Astrocyte of the spinal cord (primary cell): ENCODE measurements at regions not wholly inside any gene's neighbourhood (a gene's known extent, or its start where the extent isn't known, plus 50 kb on each side); places are given as distances from the start of the nearest gene placed in this dataset.

Experiments used
- DNase-seq: peaks from one replicate; pipeline ENCODE4 v3.0.0; 2011; ENCODE audit warnings: low read depth, low spot score
- H3K4me3 ChIP-seq: 2 replicates; pipeline ENCODE4 v1.5.1; 2011; ENCODE audit warnings: low read depth, mild to moderate bottlenecking, low read length, moderate library complexity
- in situ Hi-C: cut with HindIII; loops from 2 replicates; pipeline ENCODE4 v1.10.0; 2017; ENCODE audit warnings: low sequenced_read_pairs
- TF ChIP-seq, protein P1 (sequence below): IDR thresholded peaks from 2 replicates; pipeline ENCODE4 v1.5.1; 2012; ENCODE audit warnings: low read depth, mild to moderate bottlenecking, low read length, inconsistent platforms

DNA sequence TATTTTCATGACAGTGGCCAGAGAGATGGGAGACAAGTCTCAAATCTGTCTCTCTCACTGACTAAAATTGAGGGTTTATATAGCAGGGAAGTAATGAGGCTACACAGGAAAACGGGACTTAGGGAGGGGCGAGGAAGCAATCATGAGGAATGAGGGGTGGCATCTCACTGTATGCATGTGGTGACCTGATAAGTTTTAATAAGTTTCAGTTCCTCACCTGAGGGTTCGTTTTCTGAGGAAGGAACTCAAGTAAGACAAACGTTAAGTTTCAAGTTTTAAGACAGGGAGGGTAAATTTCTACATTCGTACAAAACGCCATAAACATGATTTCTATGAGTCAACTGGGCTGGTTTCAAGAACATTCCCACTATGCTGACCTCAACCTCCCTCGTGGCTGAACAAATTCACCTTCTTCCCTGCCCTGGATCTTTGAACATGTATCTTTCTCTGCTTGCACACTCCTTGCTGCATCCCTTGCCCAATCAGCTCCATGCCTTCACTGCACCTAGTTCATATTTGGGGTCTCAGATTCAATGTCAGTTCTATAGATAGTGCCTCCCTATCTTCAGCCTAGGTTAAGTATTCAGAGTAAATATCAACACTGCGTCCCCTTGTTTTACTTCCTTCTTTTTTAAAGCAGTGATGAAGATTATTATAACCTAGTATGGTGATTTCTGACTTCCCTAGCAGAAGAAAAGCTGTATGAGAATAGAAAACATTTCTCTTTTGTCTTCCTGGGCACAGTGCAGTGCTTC is 53.3 kb upstream of the CNTNAP5 start:
- TF ChIP-seq, protein P1, sequence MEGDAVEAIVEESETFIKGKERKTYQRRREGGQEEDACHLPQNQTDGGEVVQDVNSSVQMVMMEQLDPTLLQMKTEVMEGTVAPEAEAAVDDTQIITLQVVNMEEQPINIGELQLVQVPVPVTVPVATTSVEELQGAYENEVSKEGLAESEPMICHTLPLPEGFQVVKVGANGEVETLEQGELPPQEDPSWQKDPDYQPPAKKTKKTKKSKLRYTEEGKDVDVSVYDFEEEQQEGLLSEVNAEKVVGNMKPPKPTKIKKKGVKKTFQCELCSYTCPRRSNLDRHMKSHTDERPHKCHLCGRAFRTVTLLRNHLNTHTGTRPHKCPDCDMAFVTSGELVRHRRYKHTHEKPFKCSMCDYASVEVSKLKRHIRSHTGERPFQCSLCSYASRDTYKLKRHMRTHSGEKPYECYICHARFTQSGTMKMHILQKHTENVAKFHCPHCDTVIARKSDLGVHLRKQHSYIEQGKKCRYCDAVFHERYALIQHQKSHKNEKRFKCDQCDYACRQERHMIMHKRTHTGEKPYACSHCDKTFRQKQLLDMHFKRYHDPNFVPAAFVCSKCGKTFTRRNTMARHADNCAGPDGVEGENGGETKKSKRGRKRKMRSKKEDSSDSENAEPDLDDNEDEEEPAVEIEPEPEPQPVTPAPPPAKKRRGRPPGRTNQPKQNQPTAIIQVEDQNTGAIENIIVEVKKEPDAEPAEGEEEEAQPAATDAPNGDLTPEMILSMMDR: no peak
- no peak overlapping the region for H3K4me3 ChIP-seq
- DNase-seq: no peak
- in situ Hi-C loops: no loop called here
